Transverse colon (tissue), 4 donors: ENCODE measurements at regions not wholly inside any gene's neighbourhood (a gene's known extent, or its start where the extent isn't known, plus 50 kb on each side); places are given as distances from the start of the nearest gene placed in this dataset.

Experiments
- DNase-seq: peaks from one replicate; pipeline ENCODE4 v3.0.0-alpha.2; 2019
- H3K27ac ChIP-seq, 4 donors: fragments of 200-600 bp; sonication (generic); 2 replicates each; pipeline ENCODE4 v1.5.1; 2016 to 2018; ENCODE audit warnings: inconsistent platforms in 4 of 4
- H3K27me3 ChIP-seq: fragments of 200-600 bp; sonication (generic); 2 replicates; pipeline ENCODE4 v1.5.1; 2017; ENCODE audit warnings: inconsistent platforms
- H3K36me3 ChIP-seq, 4 donors: fragments of 200-600 bp; sonication (generic); 2 replicates each; pipeline ENCODE4 v1.5.1; 2017 to 2019; ENCODE audit warnings: inconsistent platforms in 4 of 4
- H3K4me1 ChIP-seq, 4 donors: fragments of 200-600 bp; sonication (generic); 2 replicates each; pipeline ENCODE4 v1.5.1; 2017 to 2020; ENCODE audit warnings: inconsistent platforms in 4 of 4
- H3K4me3 ChIP-seq, 4 donors: fragments of 200-600 bp; sonication (generic); 1 replicate in 1 of 4; 2 replicates in 3 of 4; pipeline versions ENCODE4 v1.5.1 to v1.6.1; 2017 to 2019; ENCODE audit warnings: inconsistent platforms in 4 of 4
- H3K9me3 ChIP-seq, 2 donors: fragments of 200-600 bp; sonication (generic); 2 replicates each; pipeline ENCODE4 v1.5.1; 2017 to 2019; ENCODE audit warnings: inconsistent platforms in 2 of 2
- CTCF ChIP-seq, 5 experiments: fragments of 200-600 bp in 3 of 5; fragments of 450-650 bp in 2 of 5; sonication (generic) in 3 of 5; IDR thresholded peaks; 1 replicate in 2 of 5; 2 replicates in 3 of 5; pipeline ENCODE4 v1.5.1; 2016 to 2017; ENCODE audit warnings: antibody characterized with exemption in 5 of 5, inconsistent platforms in 3 of 5, mild to moderate bottlenecking in 2 of 5, moderate library complexity in 1 of 5
- EP300 ChIP-seq: sonication (generic); formaldehyde crosslinking; IDR thresholded peaks from one replicate; pipeline ENCODE4 v1.6.1; 2017; ENCODE audit warnings: antibody characterized with exemption, low read depth
- POLR2A ChIP-seq: fragments of 450-650 bp; IDR thresholded peaks from one replicate; pipeline ENCODE4 v1.6.1; 2016; ENCODE audit warnings: antibody characterized with exemption, mild to moderate bottlenecking, moderate library complexity
- POLR2AphosphoS5 ChIP-seq, 3 donors: sonication (generic); formaldehyde crosslinking; IDR thresholded peaks; one replicate each; pipeline ENCODE4 v1.6.1; 2016; ENCODE audit warnings: antibody characterized with exemption in 3 of 3
- WGBS, 2 donors: methylation state at CpG; one replicate each; pipeline ENCODE4 v1.1.5; 2018; ENCODE audit warnings: low coverage in 1 of 2; 5-methylcytosine and 5-hydroxymethylcytosine counted together
- in situ Hi-C, 4 donors: fragments of 200-750 bp; cut with MboI; loops; one replicate each; pipeline versions ENCODE4 v1.15.0 to v1.15.1; 2017; ENCODE audit warnings: low sequenced_read_pairs in 3 of 4, low pct_ligation_motif_present in 1 of 4, low pct_unique_long_range_greater_than_20kb in 1 of 4
- intact Hi-C: fragments of 100-400 bp; cut with DNase I; formaldehyde crosslinking; loops from one replicate; pipeline ENCODE4 v1.15.1; 2023; ENCODE audit warnings: low total_unique reads

- Histone ChIP-seq H3K4me3 (no peak overlapping the region), H3K27me3 (no peaks in the 10 kb centered on the region), H3K4me1 (peaks cover 0 to 5% (median 2%) of the 10 kb centered on the region in 4 donors), H3K9me3 (no peaks in the 10 kb centered on the region), H3K36me3 (no peaks in the 10 kb centered on the region), H3K27ac (no peak overlapping the region)
- TF ChIP-seq CTCF (IDR thresholded peaks at IDR 0.05): no peak
- TF ChIP-seq POLR2A: no peak
- TF ChIP-seq POLR2AphosphoS5 (IDR thresholded peaks at IDR 0.05): no peak
- TF ChIP-seq EP300: no peak
- in situ Hi-C loops: no loop called here
- no peak for DNase-seq
- WGBS, 2 donors: 74 to 77% methylated on average over 2 of the region's 2 CpGs
- intact Hi-C loops: no loop called here
Measured at GRCh38 chr5:97839341-97840086, 656.5 kb upstream of the RIOK2 start.

GRCh38 chr5:97840643-97841042, 657.6 kb upstream of the RIOK2 start:
- intact Hi-C loops: no loop called here
- H3K4me1 ChIP-seq: peaks cover 0 to 5% (median 2%) of the 10 kb centered on the region in 4 donors

DNA sequence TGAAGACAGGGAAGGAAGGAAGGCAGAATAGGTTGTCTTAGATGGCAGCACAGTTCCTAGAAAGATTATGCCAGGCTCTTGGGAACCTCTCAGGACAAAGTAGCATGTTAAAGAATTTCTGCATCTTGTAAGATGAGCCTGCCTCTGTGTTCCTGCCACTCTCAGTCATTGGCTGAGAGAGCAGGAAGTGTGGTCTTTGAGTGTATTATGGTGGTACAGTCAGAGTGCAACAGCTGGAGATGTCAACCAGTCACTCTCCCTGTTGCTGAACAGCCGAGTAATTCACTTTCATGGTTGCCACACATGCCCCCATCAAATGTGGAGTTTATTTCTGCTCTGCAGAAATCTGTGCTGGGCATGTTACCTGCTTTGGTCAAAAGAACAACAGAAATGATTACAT, 659.6 kb upstream of the RIOK2 start:
- H3K9me3 ChIP-seq: no peaks in the 10 kb centered on the region
- no peak overlapping the region for H3K27ac ChIP-seq
- 60 to 77% methylated on average over 1 of the region's 1 CpG for WGBS, 2 donors
- peaks cover 0 to 5% (median 2%) of the 10 kb centered on the region in 4 donors for H3K4me1 ChIP-seq
- in situ Hi-C loops: no loop called here
- intact Hi-C loops: no loop called here
- no peaks in the 10 kb centered on the region for H3K36me3 ChIP-seq
- TF ChIP-seq POLR2A (no peak), CTCF (IDR thresholded peaks at IDR 0.05) (no peak), POLR2AphosphoS5 (IDR thresholded peaks at IDR 0.05) (no peak), EP300 (no peak)
- H3K4me3 ChIP-seq: no peak overlapping the region
- no peaks in the 10 kb centered on the region for H3K27me3 ChIP-seq
- DNase-seq: no peak

More at GRCh38 chr5:97840643-97841042, 657.6 kb upstream of the RIOK2 start:
- Histone ChIP-seq H3K27ac (no peak overlapping the region), H3K9me3 (no peaks in the 10 kb centered on the region), H3K27me3 (no peaks in the 10 kb centered on the region), H3K36me3 (no peaks in the 10 kb centered on the region), H3K4me3 (no peak overlapping the region)
- DNase-seq: no peak
- in situ Hi-C loops: no loop called here
- TF ChIP-seq POLR2AphosphoS5 (IDR thresholded peaks at IDR 0.05) (no peak), POLR2A (no peak), CTCF (IDR thresholded peaks at IDR 0.05) (no peak), EP300 (no peak)
- WGBS, 2 donors: 80 to 86% methylated on average over 1 to 3 of the region's 3 CpGs

- H3K9me3 ChIP-seq: no peaks in the 10 kb centered on the region
- no peaks in the 10 kb centered on the region for H3K27me3 ChIP-seq
- peaks cover 0 to under 1% (median 0%) of the 10 kb centered on the region in 4 donors for H3K4me1 ChIP-seq
- H3K4me3 ChIP-seq: no peak overlapping the region
- no peak overlapping the region for H3K27ac ChIP-seq
- DNase-seq: no peak
- intact Hi-C loops (no loop called here), in situ Hi-C loops (no loop called here)
- TF ChIP-seq POLR2A (no peak), CTCF (IDR thresholded peaks at IDR 0.05) (no peak), EP300 (no peak), POLR2AphosphoS5 (IDR thresholded peaks at IDR 0.05) (no peak)
- 88% methylated on average over 4 of the region's 4 CpGs; no CpG with 5 or more reads in 1 of the 2 donors for WGBS, 2 donors
- H3K36me3 ChIP-seq: no peaks in the 10 kb centered on the region
Measured at GRCh38 chr5:97844797-97845196, 661.8 kb upstream of the RIOK2 start.
